ENCODE measurements at regions not wholly inside any gene's neighbourhood (a gene's known extent, or its start where the extent isn't known, plus 50 kb on each side); places are given as distances from the start of the nearest gene placed in this dataset.

- no peaks in the 10 kb centered on the region for H3K4me1 Mint-ChIP-seq
- no peaks in the 10 kb centered on the region for H3K9me3 ChIP-seq
- no peak overlapping the region for H3K4me3 Mint-ChIP-seq
- H3K36me3 Mint-ChIP-seq: no peaks in the 10 kb centered on the region
- H3K4me3 ChIP-seq (ENCODE audit: control insufficient read depth in 1 of 2, extremely low read depth in 1 of 2, low read length in 1 of 2): no peak overlapping the region
- no peaks in the 10 kb centered on the region for H3K4me1 ChIP-seq (ENCODE audit: control insufficient read depth in 1 of 2, extremely low read depth in 1 of 2, insufficient read depth in 2 of 2, low read length in 2 of 2)
- ChIA-PET CTCF (no interaction called here), POLR2A (no interaction called here)
- WGBS (ENCODE audit: insufficient coverage): no CpG with 5 or more reads among the region's 1 CpG
- DNase-seq: no peak
- H3K27me3 Mint-ChIP-seq: peaks cover 0 to 6% of the 10 kb centered on the region in 2 donors
- no peak overlapping the region for H3K27ac ChIP-seq (ENCODE audit: low read length)
- peaks cover 0 to 7% (median 0%) of the 10 kb centered on the region in 3 donors for H3K9me3 Mint-ChIP-seq
- ATAC-seq (replicated peaks in 1 of 4): no peak
- H3K27ac Mint-ChIP-seq: no peak overlapping the region
- no peaks in the 10 kb centered on the region for H3K36me3 ChIP-seq (ENCODE audit: control insufficient read depth in 2 of 2, extremely low read depth in 1 of 2, insufficient read depth in 1 of 2, low read length in 1 of 2)
- no peaks in the 10 kb centered on the region for H3K27me3 ChIP-seq (replicated peaks in 1 of 2; ENCODE audit: control insufficient read depth in 2 of 2, extremely low read depth in 1 of 2, insufficient read depth in 2 of 2, low read length in 1 of 2)
Observed at GRCh38 chr11:81899156-81899555, 834.5 kb downstream of the FAM181B start.

GRCh38 chr11:81897639-81898038 lies 836.0 kb downstream of the FAM181B start:
- H3K4me1 Mint-ChIP-seq: no peaks in the 10 kb centered on the region
- POLR2A ChIA-PET: interaction anchor here in 1 of 2 donors (0.5 kb wide), 1 partner anchor 22 kb away, joined by 3 read pairs; no protein-coding TSS in a partner anchor
- no peaks in the 10 kb centered on the region for H3K36me3 ChIP-seq (ENCODE audit: control insufficient read depth in 2 of 2, extremely low read depth in 1 of 2, insufficient read depth in 1 of 2, low read length in 1 of 2)
- H3K27me3 Mint-ChIP-seq: peaks cover 0 to 6% of the 10 kb centered on the region in 2 donors
- WGBS (ENCODE audit: insufficient coverage): 100% methylated on average over 1 of the region's 2 CpGs
- H3K4me3 Mint-ChIP-seq: no peak overlapping the region
- no peaks in the 10 kb centered on the region for H3K9me3 ChIP-seq
- H3K27ac ChIP-seq (ENCODE audit: low read length): no peak overlapping the region
- CTCF ChIA-PET: no interaction called here
- H3K4me3 ChIP-seq (ENCODE audit: control insufficient read depth in 1 of 2, extremely low read depth in 1 of 2, low read length in 1 of 2): no peak overlapping the region
- H3K27me3 ChIP-seq (replicated peaks in 1 of 2; ENCODE audit: control insufficient read depth in 2 of 2, extremely low read depth in 1 of 2, insufficient read depth in 2 of 2, low read length in 1 of 2): no peaks in the 10 kb centered on the region
- no peaks in the 10 kb centered on the region for H3K36me3 Mint-ChIP-seq
- ATAC-seq (replicated peaks in 1 of 4): no peak
- no peak for DNase-seq
- H3K4me1 ChIP-seq (ENCODE audit: control insufficient read depth in 1 of 2, extremely low read depth in 1 of 2, insufficient read depth in 2 of 2, low read length in 2 of 2): no peaks in the 10 kb centered on the region
- no peak overlapping the region for H3K27ac Mint-ChIP-seq
- H3K9me3 Mint-ChIP-seq: peaks cover 0 to 7% (median 0%) of the 10 kb centered on the region in 3 donors

DNA sequence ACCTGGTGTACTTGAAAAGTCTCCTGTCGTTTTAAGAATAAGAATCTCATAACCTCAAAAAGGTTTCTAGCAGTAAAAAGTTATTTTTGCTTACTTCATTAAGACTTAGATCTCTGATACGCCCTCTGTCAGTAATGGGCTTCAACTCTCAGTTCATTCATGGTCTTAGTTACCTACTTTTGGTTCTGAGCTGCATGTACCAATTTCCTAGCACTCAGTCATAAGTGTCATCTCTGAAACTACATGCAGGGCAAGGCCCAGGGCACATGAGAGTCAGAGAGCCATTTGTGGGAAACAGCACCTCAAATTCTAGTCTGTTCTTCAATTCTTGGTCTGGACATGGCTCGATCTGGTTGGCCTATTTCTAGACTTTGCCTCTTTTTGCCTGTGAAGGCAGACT lies 838.4 kb downstream of the FAM181B start:
- Mint-ChIP-seq H3K27me3 (peaks cover 0 to 6% of the 10 kb centered on the region in 2 donors), H3K4me1 (no peaks in the 10 kb centered on the region), H3K36me3 (no peaks in the 10 kb centered on the region), H3K27ac (no peak overlapping the region), H3K4me3 (no peak overlapping the region), H3K9me3 (peaks cover 0 to 7% (median 0%) of the 10 kb centered on the region in 3 donors)
- 40% methylated on average over 2 of the region's 3 CpGs for WGBS (ENCODE audit: insufficient coverage)
- DNase-seq (no peak), ATAC-seq (replicated peaks in 1 of 4) (no peak)
- Histone ChIP-seq H3K9me3 (no peaks in the 10 kb centered on the region), H3K4me1 (ENCODE audit: control insufficient read depth in 1 of 2, extremely low read depth in 1 of 2, insufficient read depth in 2 of 2, low read length in 2 of 2) (no peaks in the 10 kb centered on the region), H3K4me3 (ENCODE audit: control insufficient read depth in 1 of 2, extremely low read depth in 1 of 2, low read length in 1 of 2) (no peak overlapping the region), H3K36me3 (ENCODE audit: control insufficient read depth in 2 of 2, extremely low read depth in 1 of 2, insufficient read depth in 1 of 2, low read length in 1 of 2) (no peaks in the 10 kb centered on the region), H3K27ac (ENCODE audit: low read length) (no peak overlapping the region), H3K27me3 (replicated peaks in 1 of 2; ENCODE audit: control insufficient read depth in 2 of 2, extremely low read depth in 1 of 2, insufficient read depth in 2 of 2, low read length in 1 of 2) (no peaks in the 10 kb centered on the region)
- ChIA-PET POLR2A (no interaction called here), CTCF (no interaction called here)

DNA sequence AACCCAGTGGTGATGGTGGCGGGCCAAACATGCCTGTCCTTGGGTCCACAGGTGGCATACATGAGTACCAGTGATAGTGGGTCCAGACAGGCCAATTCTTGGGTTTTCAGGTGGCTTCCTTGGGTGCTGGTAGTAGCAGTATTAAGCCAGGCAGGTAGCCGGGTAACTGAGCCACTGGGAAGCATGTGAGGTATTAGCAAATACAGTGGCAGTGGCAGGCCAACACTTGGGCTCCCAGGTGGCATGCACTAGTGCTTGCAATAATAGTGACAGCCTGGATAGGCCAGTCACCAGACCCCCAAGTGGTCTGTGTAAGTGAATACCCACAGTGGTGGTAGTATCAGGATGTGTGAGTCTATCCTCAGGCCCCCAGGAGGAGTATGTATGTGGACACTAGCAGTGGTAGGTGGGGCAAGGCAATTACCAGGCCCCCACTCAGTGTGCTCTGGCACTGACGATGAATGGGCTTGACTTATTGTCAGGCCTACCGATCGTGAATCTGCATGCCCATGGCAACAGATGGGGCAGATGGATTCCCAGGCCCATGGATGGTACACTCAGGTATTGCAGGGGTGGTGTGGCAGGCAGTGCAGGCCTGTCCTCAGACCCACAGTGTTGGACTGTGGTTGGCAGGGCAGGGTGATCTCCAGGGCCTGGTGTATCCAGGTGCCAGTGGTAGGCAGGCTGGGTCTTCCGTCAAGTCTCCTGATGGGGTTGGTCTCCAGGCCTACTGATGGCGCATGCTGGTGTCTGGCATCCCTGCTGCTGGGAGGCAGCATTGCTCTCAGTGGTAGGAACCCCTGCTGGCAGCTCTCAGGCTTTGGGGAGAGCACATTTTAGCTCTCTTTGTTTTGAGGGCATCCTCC lies 840.7 kb downstream of the FAM181B start:
- DNase-seq (no peak), ATAC-seq (replicated peaks in 1 of 4) (no peak)
- Mint-ChIP-seq H3K4me1 (no peaks in the 10 kb centered on the region), H3K27me3 (peaks cover 0 to 6% of the 10 kb centered on the region in 2 donors), H3K27ac (no peak overlapping the region), H3K4me3 (no peak overlapping the region), H3K36me3 (no peaks in the 10 kb centered on the region), H3K9me3 (peaks cover 4 to 10% (median 5%) of the 10 kb centered on the region in 3 donors)
- Histone ChIP-seq H3K4me3 (ENCODE audit: control insufficient read depth in 1 of 2, extremely low read depth in 1 of 2, low read length in 1 of 2) (no peak overlapping the region), H3K27ac (ENCODE audit: low read length) (no peak overlapping the region), H3K4me1 (ENCODE audit: control insufficient read depth in 1 of 2, extremely low read depth in 1 of 2, insufficient read depth in 2 of 2, low read length in 2 of 2) (no peaks in the 10 kb centered on the region), H3K36me3 (ENCODE audit: control insufficient read depth in 2 of 2, extremely low read depth in 1 of 2, insufficient read depth in 1 of 2, low read length in 1 of 2) (no peaks in the 10 kb centered on the region), H3K9me3 (no peaks in the 10 kb centered on the region), H3K27me3 (replicated peaks in 1 of 2; ENCODE audit: control insufficient read depth in 2 of 2, extremely low read depth in 1 of 2, insufficient read depth in 2 of 2, low read length in 1 of 2) (no peaks in the 10 kb centered on the region)
- POLR2A ChIA-PET: interaction anchor here in 1 of 2 donors (0.7 kb wide), 1 partner anchor 65 kb away, joined by 3 read pairs; no protein-coding TSS in a partner anchor
- CTCF ChIA-PET: no interaction called here
- 94% methylated on average over 6 of the region's 7 CpGs for WGBS (ENCODE audit: insufficient coverage)

DNA sequence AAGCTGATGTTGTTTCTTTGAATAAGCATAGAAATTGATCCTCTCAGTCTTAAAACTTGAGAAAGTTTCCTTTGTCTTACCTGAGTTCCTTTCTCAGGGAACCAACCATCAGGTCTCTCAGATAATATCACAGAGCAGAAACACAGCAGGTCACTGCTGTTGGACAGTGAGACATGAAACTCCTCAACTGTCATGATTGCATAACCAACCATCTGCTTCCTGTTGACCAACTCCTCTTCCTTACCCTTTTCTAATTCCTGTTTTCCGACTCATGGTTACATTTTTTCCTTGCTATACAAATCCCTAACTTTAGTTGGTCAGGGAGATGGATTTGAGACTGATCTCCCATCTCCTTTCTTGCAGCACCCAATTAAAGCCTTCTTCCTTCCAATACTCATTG lies 845.3 kb downstream of the FAM181B start:
- POLR2A ChIA-PET: no interaction called here
- WGBS (ENCODE audit: insufficient coverage): no CpG with 5 or more reads among the region's 1 CpG

DNA sequence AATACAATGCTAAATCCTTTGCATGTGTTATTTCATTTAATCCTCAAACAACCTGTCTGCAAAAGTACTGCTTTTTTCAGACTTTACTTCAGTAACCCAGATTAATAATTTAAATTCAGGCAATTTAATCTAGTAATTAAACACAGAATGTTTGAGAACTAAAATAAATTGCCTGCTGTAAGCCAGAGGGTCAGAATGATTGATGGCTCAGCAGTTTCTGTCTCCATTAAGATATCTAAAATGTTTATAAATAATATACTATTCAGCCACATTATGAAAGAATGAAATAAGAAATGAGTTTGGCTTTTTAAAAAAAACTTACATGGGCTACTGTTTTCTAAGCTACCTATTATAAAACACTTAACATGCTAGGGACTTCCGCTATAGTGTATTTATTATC lies 846.0 kb downstream of the FAM181B start:
- ChIA-PET POLR2A (no interaction called here), CTCF (interaction anchor here in 1 of 2 donors (0.7 kb wide), 1 partner anchor 70 kb away, joined by 3 read pairs; no protein-coding TSS in a partner anchor)
- Mint-ChIP-seq H3K36me3 (no peaks in the 10 kb centered on the region), H3K4me1 (no peaks in the 10 kb centered on the region), H3K27me3 (no peaks in the 10 kb centered on the region), H3K4me3 (no peak overlapping the region), H3K27ac (no peak overlapping the region), H3K9me3 (peaks cover 4 to 7% (median 5%) of the 10 kb centered on the region in 3 donors)
- Histone ChIP-seq H3K9me3 (no peaks in the 10 kb centered on the region), H3K27ac (ENCODE audit: low read length) (no peak overlapping the region), H3K4me1 (ENCODE audit: control insufficient read depth in 1 of 2, extremely low read depth in 1 of 2, insufficient read depth in 2 of 2, low read length in 2 of 2) (no peaks in the 10 kb centered on the region), H3K27me3 (replicated peaks in 1 of 2; ENCODE audit: control insufficient read depth in 2 of 2, extremely low read depth in 1 of 2, insufficient read depth in 2 of 2, low read length in 1 of 2) (no peaks in the 10 kb centered on the region), H3K36me3 (ENCODE audit: control insufficient read depth in 2 of 2, extremely low read depth in 1 of 2, insufficient read depth in 1 of 2, low read length in 1 of 2) (no peaks in the 10 kb centered on the region), H3K4me3 (ENCODE audit: control insufficient read depth in 1 of 2, extremely low read depth in 1 of 2, low read length in 1 of 2) (no peak overlapping the region)
- DNase-seq (no peak), ATAC-seq (replicated peaks in 1 of 4) (no peak)
- no CpG with 5 or more reads among the region's 1 CpG for WGBS (ENCODE audit: insufficient coverage)

More for the DNA sequence above, 845.3 kb downstream of the FAM181B start:
- Mint-ChIP-seq H3K36me3 (no peaks in the 10 kb centered on the region), H3K4me3 (no peak overlapping the region), H3K27ac (no peak overlapping the region), H3K4me1 (no peaks in the 10 kb centered on the region), H3K27me3 (no peaks in the 10 kb centered on the region), H3K9me3 (peaks cover 4 to 7% (median 5%) of the 10 kb centered on the region in 3 donors)
- no peak for ATAC-seq (replicated peaks in 1 of 4)
- no peak overlapping the region for H3K27ac ChIP-seq (ENCODE audit: low read length)
- H3K36me3 ChIP-seq (ENCODE audit: control insufficient read depth in 2 of 2, extremely low read depth in 1 of 2, insufficient read depth in 1 of 2, low read length in 1 of 2): no peaks in the 10 kb centered on the region
- CTCF ChIA-PET: no interaction called here
- no peak for DNase-seq
- no peak overlapping the region for H3K4me3 ChIP-seq (ENCODE audit: control insufficient read depth in 1 of 2, extremely low read depth in 1 of 2, low read length in 1 of 2)
- H3K27me3 ChIP-seq (replicated peaks in 1 of 2; ENCODE audit: control insufficient read depth in 2 of 2, extremely low read depth in 1 of 2, insufficient read depth in 2 of 2, low read length in 1 of 2): no peaks in the 10 kb centered on the region
- no peaks in the 10 kb centered on the region for H3K4me1 ChIP-seq (ENCODE audit: control insufficient read depth in 1 of 2, extremely low read depth in 1 of 2, insufficient read depth in 2 of 2, low read length in 2 of 2)
- no peaks in the 10 kb centered on the region for H3K9me3 ChIP-seq
